ENCODE measurements at regions not wholly inside any gene's neighbourhood (a gene's known extent, or its start where the extent isn't known, plus 50 kb on each side); places are given as distances from the start of the nearest gene placed in this dataset.

DNA sequence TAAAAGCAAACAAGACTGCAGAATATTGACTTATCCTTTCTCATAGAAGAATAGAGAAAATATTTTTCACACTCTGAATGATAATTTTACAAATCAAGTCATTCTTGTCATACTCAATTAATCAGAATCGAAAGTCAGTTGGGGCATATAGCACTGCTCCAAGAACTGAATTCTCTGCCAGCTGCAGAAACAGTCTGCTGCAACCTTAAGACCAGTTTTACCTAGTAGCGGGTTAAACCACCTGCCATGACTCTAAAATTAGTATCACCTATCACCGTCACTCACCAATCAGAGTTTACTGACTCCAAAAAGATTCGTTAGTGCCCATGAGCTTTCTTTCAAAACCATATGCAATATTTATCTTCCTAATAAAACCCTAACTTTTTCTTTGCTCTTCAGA lies 429.0 kb upstream of the GRM3 start:
- TF ChIP-seq EZH2 (IDR thresholded peaks at IDR 0.05) (no peak), POLR2AphosphoS5 (IDR thresholded peaks at IDR 0.05; ENCODE audit: borderline replicate concordance, low read depth, low read length) (no peak), FOXP2 (optimal IDR thresholded peaks at IDR 0.05; ENCODE audit: control extremely low read depth, extremely low read length, insufficient read depth) (no peak)
- Histone ChIP-seq H3K9ac (ENCODE audit: insufficient read length) (no peak overlapping the region), H3K27ac (no peak overlapping the region), H3K4me3 (no peak overlapping the region), H3K36me3 (ENCODE audit: insufficient read depth, low read length) (no peaks in the 10 kb centered on the region), H3K9me3 (ENCODE audit: low read depth, low read length) (no peaks in the 10 kb centered on the region)
- no peak for DNase-seq (ENCODE audit: low read depth, low spot score)

DNA sequence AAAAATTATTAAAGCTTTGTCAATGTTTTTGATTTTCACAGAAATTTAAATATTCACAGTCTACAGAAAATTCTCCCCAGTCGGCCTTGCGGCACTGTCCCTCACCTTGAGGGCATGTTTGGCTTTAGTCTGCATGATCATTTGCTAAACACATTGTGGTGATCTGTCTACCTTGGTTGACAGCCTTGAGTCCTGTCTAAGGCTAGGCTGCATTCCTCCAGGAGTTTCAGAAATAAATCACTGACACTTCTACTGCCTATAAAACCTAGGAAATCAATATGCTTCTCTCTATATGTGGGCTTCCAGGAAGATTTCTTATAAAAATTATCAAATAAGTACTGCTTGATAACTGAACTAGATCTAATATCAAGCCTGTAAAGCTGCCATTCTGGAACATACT lies 430.7 kb upstream of the GRM3 start:
- no peak for TF ChIP-seq POLR2AphosphoS5 (IDR thresholded peaks at IDR 0.05; ENCODE audit: borderline replicate concordance, low read depth, low read length)
- no peak for TF ChIP-seq EZH2 (IDR thresholded peaks at IDR 0.05)
- no peak for TF ChIP-seq FOXP2 (optimal IDR thresholded peaks at IDR 0.05; ENCODE audit: control extremely low read depth, extremely low read length, insufficient read depth)
- H3K4me3 ChIP-seq, result no peak overlapping the region
- no peak overlapping the region for H3K9ac ChIP-seq (ENCODE audit: insufficient read length)
- H3K9me3 ChIP-seq (ENCODE audit: low read depth, low read length), result no peaks in the 10 kb centered on the region
- no peaks in the 10 kb centered on the region for H3K36me3 ChIP-seq (ENCODE audit: insufficient read depth, low read length)
- DNase-seq (ENCODE audit: low read depth, low spot score), result no peak
- no peak overlapping the region for H3K27ac ChIP-seq

DNA sequence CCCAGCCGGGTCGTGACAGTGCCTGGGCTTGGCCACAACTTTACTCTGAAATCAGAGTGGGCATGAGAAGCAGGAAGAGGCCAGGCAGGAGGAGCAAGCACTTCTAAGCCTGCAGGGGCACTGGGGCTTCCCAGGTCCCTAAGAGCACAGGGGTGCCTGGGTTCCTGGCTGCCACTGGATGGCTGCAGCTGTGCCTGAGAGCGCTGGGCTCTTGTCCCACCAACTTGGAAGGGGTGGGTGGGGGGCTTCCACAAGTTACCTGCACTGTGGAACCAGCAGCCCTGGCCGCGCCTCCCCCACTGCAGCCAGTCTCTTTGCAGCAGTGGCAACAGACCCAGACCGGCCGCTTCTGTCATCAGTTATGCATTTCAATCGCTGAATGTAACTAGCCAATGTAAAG lies 434.7 kb upstream of the GRM3 start:
- no peak overlapping the region for H3K4me3 ChIP-seq
- H3K9ac ChIP-seq (ENCODE audit: insufficient read length), result no peak overlapping the region
- H3K27ac ChIP-seq, result no peak overlapping the region
- no peak for TF ChIP-seq POLR2AphosphoS5 (IDR thresholded peaks at IDR 0.05; ENCODE audit: borderline replicate concordance, low read depth, low read length)
- no peak for TF ChIP-seq EZH2 (IDR thresholded peaks at IDR 0.05)
- TF ChIP-seq FOXP2 (optimal IDR thresholded peaks at IDR 0.05; ENCODE audit: control extremely low read depth, extremely low read length, insufficient read depth), result no peak
- no peak for DNase-seq (ENCODE audit: low read depth, low spot score)
- no peaks in the 10 kb centered on the region for H3K9me3 ChIP-seq (ENCODE audit: low read depth, low read length)
- H3K36me3 ChIP-seq (ENCODE audit: insufficient read depth, low read length), result no peaks in the 10 kb centered on the region

DNA sequence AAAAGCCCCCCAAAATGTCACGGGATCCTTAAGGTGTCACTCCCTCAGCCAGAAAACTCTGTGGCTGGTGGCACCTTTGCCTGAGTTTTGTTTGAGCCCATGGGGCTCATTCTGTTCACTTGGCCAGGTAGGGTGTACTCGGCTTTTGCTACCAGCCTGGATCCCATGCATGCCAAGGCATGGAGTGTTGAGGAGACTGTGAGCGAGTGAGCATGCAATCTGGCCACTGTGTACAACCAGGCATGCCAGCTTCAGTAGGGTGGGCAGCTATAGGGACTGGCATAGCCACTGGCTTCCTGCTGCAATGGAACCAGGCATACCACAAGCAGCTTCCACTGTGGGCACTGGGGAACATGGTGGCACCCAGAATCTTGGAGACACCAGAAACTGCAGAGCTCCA lies 436.0 kb upstream of the GRM3 start:
- Histone ChIP-seq H3K9me3 (ENCODE audit: low read depth, low read length) (no peaks in the 10 kb centered on the region), H3K36me3 (ENCODE audit: insufficient read depth, low read length) (no peaks in the 10 kb centered on the region), H3K9ac (ENCODE audit: insufficient read length) (no peak overlapping the region), H3K4me3 (no peak overlapping the region), H3K27ac (no peak overlapping the region)
- DNase-seq (ENCODE audit: low read depth, low spot score), result no peak
- no peak for TF ChIP-seq POLR2AphosphoS5 (IDR thresholded peaks at IDR 0.05; ENCODE audit: borderline replicate concordance, low read depth, low read length)
- no peak for TF ChIP-seq EZH2 (IDR thresholded peaks at IDR 0.05)
- TF ChIP-seq FOXP2 (optimal IDR thresholded peaks at IDR 0.05; ENCODE audit: control extremely low read depth, extremely low read length, insufficient read depth), result no peak

DNA sequence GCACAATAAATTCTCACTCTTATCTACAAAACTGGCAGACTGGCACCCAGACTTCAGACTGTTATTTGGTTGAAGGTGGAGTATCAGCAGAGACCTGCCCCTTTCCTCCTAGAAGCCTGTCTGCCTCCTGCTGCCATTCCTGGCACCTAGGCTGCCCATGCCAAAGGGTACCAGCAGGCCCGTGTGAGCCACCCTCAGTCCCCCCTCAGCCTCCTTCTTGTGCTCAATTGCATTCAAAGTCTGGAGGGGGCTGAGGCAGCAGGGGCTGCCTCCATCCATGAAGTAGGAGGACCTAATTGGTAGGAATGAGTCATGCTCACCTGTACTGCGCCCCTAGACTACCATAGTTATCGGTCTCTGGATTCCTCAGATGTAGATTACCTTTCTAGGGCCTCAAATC lies 440.9 kb upstream of the GRM3 start:
- H3K9ac ChIP-seq (ENCODE audit: insufficient read length), result no peak overlapping the region
- H3K27ac ChIP-seq, result no peak overlapping the region
- H3K36me3 ChIP-seq (ENCODE audit: insufficient read depth, low read length), result no peaks in the 10 kb centered on the region
- no peaks in the 10 kb centered on the region for H3K9me3 ChIP-seq (ENCODE audit: low read depth, low read length)
- no peak for TF ChIP-seq FOXP2 (optimal IDR thresholded peaks at IDR 0.05; ENCODE audit: control extremely low read depth, extremely low read length, insufficient read depth)
- no peak for TF ChIP-seq EZH2 (IDR thresholded peaks at IDR 0.05)
- TF ChIP-seq POLR2AphosphoS5 (IDR thresholded peaks at IDR 0.05; ENCODE audit: borderline replicate concordance, low read depth, low read length), result no peak
- no peak for DNase-seq (ENCODE audit: low read depth, low spot score)
- no peak overlapping the region for H3K4me3 ChIP-seq

DNA sequence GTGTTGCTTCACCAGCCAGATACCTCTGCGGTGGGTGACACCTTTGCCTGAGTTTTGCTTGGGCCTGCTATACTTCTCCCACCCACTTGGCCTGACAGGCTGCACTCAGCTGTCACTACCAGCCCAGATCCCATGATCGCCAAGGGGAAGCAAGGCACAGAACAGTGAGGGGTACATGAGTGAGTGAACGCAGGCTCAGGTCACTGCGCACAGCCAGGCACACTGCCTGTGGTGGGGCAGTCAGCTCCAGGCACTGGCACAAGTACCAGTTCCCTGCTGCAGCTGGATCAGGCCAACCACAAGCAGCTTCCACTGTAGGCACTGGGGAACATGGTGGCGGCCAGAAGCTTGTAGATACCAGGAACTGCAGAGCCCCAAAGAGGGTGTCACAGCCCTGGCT lies 441.9 kb upstream of the GRM3 start:
- no peaks in the 10 kb centered on the region for H3K9me3 ChIP-seq (ENCODE audit: low read depth, low read length)
- H3K9ac ChIP-seq (ENCODE audit: insufficient read length), result no peak overlapping the region
- DNase-seq (ENCODE audit: low read depth, low spot score), result no peak
- no peak overlapping the region for H3K27ac ChIP-seq
- no peaks in the 10 kb centered on the region for H3K36me3 ChIP-seq (ENCODE audit: insufficient read depth, low read length)
- TF ChIP-seq POLR2AphosphoS5 (IDR thresholded peaks at IDR 0.05; ENCODE audit: borderline replicate concordance, low read depth, low read length), result no peak
- TF ChIP-seq FOXP2 (optimal IDR thresholded peaks at IDR 0.05; ENCODE audit: control extremely low read depth, extremely low read length, insufficient read depth), result no peak
- TF ChIP-seq EZH2 (IDR thresholded peaks at IDR 0.05), result no peak
- H3K4me3 ChIP-seq, result no peak overlapping the region

DNA sequence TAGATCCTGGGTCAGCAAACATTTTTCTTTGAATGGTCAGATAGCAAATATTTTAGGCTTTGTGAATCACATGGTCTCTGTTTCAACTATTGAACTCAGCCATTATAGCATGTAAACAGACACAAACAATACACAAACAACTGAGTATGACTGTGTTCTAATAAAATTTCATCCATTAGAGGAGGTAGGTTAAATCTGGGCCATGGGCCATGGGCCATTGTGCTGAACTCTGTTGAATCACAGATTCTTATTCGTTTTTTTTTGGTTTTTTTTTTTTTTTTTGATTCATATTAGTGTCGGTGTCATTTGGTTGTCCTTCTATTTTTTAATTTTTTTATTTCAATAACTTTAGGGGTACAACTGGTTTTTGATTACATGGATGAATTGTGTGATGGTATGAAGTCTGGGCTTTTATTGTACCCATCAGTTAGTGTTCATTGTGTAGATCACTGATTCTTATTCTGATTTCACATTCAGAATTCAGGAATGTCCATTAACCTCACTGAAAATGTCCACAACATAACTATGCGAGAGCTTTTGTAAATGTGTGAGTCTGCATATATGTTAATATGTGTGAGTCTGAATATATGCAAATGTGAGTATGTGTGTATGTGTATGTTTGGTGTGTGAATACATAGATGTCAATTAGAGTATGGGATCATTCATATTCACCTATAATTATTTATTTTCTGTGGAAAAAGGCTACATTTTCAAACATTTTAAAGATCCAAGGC lies 443.7 kb upstream of the GRM3 start:
- no peak overlapping the region for H3K27ac ChIP-seq

DNA sequence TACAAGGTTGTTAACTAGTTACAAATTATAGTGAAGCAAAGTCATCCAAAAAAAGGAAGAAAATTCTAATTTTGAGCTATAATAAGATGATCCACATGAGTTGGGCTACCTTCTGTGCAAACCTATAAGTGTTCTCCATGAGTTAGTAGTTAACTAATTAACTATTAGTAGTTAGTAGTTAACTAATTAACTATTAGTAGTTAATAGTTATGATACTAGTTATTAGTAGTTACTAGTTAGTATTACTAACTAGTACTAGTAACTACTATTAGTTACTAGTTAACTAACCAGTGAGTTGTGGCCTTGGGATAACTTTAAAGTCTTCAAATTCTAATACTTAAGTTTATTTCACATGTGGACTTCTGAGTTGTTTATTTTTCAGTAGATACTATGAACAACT lies 453.4 kb upstream of the GRM3 start:
- Histone ChIP-seq H3K36me3 (ENCODE audit: insufficient read depth, low read length) (no peaks in the 10 kb centered on the region), H3K9ac (ENCODE audit: insufficient read length) (no peak overlapping the region), H3K9me3 (ENCODE audit: low read depth, low read length) (no peaks in the 10 kb centered on the region), H3K4me3 (no peak overlapping the region), H3K27ac (no peak overlapping the region)
- DNase-seq (ENCODE audit: low read depth, low spot score), result no peak
- TF ChIP-seq FOXP2 (optimal IDR thresholded peaks at IDR 0.05; ENCODE audit: control extremely low read depth, extremely low read length, insufficient read depth) (no peak), POLR2AphosphoS5 (IDR thresholded peaks at IDR 0.05; ENCODE audit: borderline replicate concordance, low read depth, low read length) (no peak), EZH2 (IDR thresholded peaks at IDR 0.05) (no peak)

More for the DNA sequence above, 443.7 kb upstream of the GRM3 start:
- Histone ChIP-seq H3K36me3 (ENCODE audit: insufficient read depth, low read length) (no peaks in the 10 kb centered on the region), H3K9me3 (ENCODE audit: low read depth, low read length) (no peaks in the 10 kb centered on the region), H3K9ac (ENCODE audit: insufficient read length) (no peak overlapping the region), H3K4me3 (no peak overlapping the region)
- no peak for DNase-seq (ENCODE audit: low read depth, low spot score)
- TF ChIP-seq POLR2AphosphoS5 (IDR thresholded peaks at IDR 0.05; ENCODE audit: borderline replicate concordance, low read depth, low read length) (no peak), FOXP2 (optimal IDR thresholded peaks at IDR 0.05; ENCODE audit: control extremely low read depth, extremely low read length, insufficient read depth) (no peak), EZH2 (IDR thresholded peaks at IDR 0.05) (no peak)

DNA sequence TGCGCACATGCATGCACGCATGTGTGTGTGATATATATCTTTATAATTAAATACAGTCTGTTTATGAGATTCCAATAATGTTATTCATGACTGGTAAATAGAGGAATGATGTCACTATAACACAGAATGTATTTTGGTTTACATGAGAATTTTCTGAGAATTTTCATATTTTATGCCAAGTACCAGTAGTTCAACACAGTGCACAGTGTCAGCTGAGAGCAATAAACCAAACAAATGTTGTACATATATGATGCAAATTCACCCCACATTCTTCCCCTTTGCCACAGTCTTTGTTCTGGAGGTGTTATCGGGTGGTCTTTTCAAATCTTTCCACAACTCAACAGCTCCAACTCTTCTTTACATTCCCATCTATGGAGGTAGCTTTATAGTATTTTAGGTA lies 462.2 kb upstream of the GRM3 start:
- Histone ChIP-seq H3K9me3 (ENCODE audit: low read depth, low read length) (no peaks in the 10 kb centered on the region), H3K36me3 (ENCODE audit: insufficient read depth, low read length) (no peaks in the 10 kb centered on the region), H3K27ac (no peak overlapping the region), H3K4me3 (no peak overlapping the region), H3K9ac (ENCODE audit: insufficient read length) (no peak overlapping the region)
- no peak for DNase-seq (ENCODE audit: low read depth, low spot score)
- TF ChIP-seq EZH2 (IDR thresholded peaks at IDR 0.05), result no peak
- TF ChIP-seq FOXP2 (optimal IDR thresholded peaks at IDR 0.05; ENCODE audit: control extremely low read depth, extremely low read length, insufficient read depth), result no peak
- TF ChIP-seq POLR2AphosphoS5 (IDR thresholded peaks at IDR 0.05; ENCODE audit: borderline replicate concordance, low read depth, low read length), result no peak

All from SK-N-MC (cell line).